ENCODE measurements at regions not wholly inside any gene's neighbourhood (a gene's known extent, or its start where the extent isn't known, plus 50 kb on each side); places are given as distances from the start of the nearest gene placed in this dataset.

- Histone ChIP-seq H3K79me2 (ENCODE audit: insufficient read depth) (no peaks in the 10 kb centered on the region), H4K20me1 (ENCODE audit: insufficient read depth) (no peaks in the 10 kb centered on the region), H3K4me2 (no peak overlapping the region), H3K9me3 (no peaks in the 10 kb centered on the region), H3K27me3 (ENCODE audit: insufficient read depth) (no peaks in the 10 kb centered on the region), H2AFZ (ENCODE audit: low read depth) (no peak overlapping the region), H3K4me1 (ENCODE audit: control insufficient read depth in 1 of 2, insufficient read depth in 2 of 2, low read depth in 1 of 2, low read length in 1 of 2) (no peaks in the 10 kb centered on the region), H3K9me2 (no peaks in the 10 kb centered on the region), H3F3A (replicated peaks; ENCODE audit: insufficient read depth) (no peaks in the 10 kb centered on the region), H3K9ac (no peak overlapping the region), H3K4me3 (ENCODE audit: low read depth in 2 of 2, low read length in 1 of 2) (no peak overlapping the region), H3K27ac (ENCODE audit: low read depth in 2 of 2, low read length in 1 of 2) (no peak overlapping the region), H3K36me3 (replicated peaks in 1 of 2; ENCODE audit: control insufficient read depth in 1 of 2, insufficient read depth in 2 of 2, low read length in 1 of 2) (no peaks in the 10 kb centered on the region)
- WGBS (ENCODE audit: low lambda C conversion rate), result 0% methylated on average over 2 of the region's 2 CpGs
- TF ChIP-seq TEAD4 (IDR thresholded peaks at IDR 0.05; ENCODE audit: borderline replicate concordance, insufficient read depth) (no peak), RAD21 (IDR thresholded peaks at IDR 0.05; ENCODE audit: low read length) (no peak), PBX3 (IDR thresholded peaks at IDR 0.05) (no peak), EZH2phosphoT487 (IDR thresholded peaks at IDR 0.05; ENCODE audit: borderline replicate concordance, low read depth) (no peak), ELF1 (IDR thresholded peaks at IDR 0.05) (no peak), YY1 (IDR thresholded peaks at IDR 0.05; ENCODE audit: low read depth) (no peak), POLR2AphosphoS5 (IDR thresholded peaks at IDR 0.05; ENCODE audit: low read depth, low read length) (no peak), SIN3A (IDR thresholded peaks at IDR 0.05; ENCODE audit: borderline replicate concordance, low read depth, low read length) (no peak), FOXM1 (IDR thresholded peaks at IDR 0.05; ENCODE audit: low read depth) (no peak), EP300 (IDR thresholded peaks at IDR 0.05; ENCODE audit: borderline replicate concordance in 1 of 2, low read depth in 1 of 2, low read length in 1 of 2) (no peak), CTCF (IDR thresholded peaks at IDR 0.05) (no peak), SMC3 (IDR thresholded peaks at IDR 0.05; ENCODE audit: low read depth, low read length) (no peak), MEF2A (IDR thresholded peaks at IDR 0.05; ENCODE audit: borderline replicate concordance, low read depth) (no peak), FOSL2 (IDR thresholded peaks at IDR 0.05; ENCODE audit: borderline replicate concordance, low read depth) (no peak), RCOR1 (IDR thresholded peaks at IDR 0.05; ENCODE audit: low read length) (no peak), GABPA (IDR thresholded peaks at IDR 0.05; ENCODE audit: low read depth) (no peak), REST (IDR thresholded peaks at IDR 0.05; ENCODE audit: low read depth, low read length) (no peak), USF2 (IDR thresholded peaks at IDR 0.05; ENCODE audit: borderline replicate concordance, low read depth, low read length) (no peak), USF1 (IDR thresholded peaks at IDR 0.05; ENCODE audit: borderline replicate concordance, low read depth) (no peak)
- no peak for DNase-seq
- ChIA-PET POLR2A (no interaction called here), CTCF (no interaction called here)
Measured at GRCh38 chr4:10979032-10979431, 294.5 kb upstream of the CLNK start.

Data from SK-N-SH (cell line).